ENCODE measurements at regions not wholly inside any gene's neighbourhood (a gene's known extent, or its start where the extent isn't known, plus 50 kb on each side); places are given as distances from the start of the nearest gene placed in this dataset.

DNA sequence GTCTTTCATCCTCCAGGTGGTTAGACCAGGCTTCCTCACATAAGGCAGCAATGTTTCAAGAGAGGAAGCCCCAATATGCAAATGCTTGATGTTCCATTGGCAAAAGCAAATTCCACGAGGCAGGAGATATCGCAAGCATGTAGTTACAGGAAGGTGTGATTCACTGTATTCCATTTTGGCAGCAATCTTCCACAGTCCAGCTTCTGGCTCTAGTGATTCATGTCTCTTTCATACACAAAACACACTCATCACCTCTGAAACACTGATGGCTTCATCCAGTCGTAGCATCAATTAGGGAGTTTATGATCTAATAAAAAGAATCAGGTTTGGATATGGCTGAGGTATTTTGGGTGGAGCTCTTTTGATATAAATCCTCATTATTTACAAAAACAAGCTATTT lies 552.2 kb upstream of the RIOK2 start:
- no peak for TF ChIP-seq PBX3 (CRISPR knock-in tag; IDR thresholded peaks at IDR 0.05)
- TF ChIP-seq ZNF398 (tag by site-specific recombination; IDR thresholded peaks at IDR 0.05), result no peak
- no peak for TF ChIP-seq ZNF132 (tag by site-specific recombination; IDR thresholded peaks at IDR 0.05; ENCODE audit: borderline replicate concordance)
- TF ChIP-seq ZNF510 (tag by site-specific recombination; IDR thresholded peaks at IDR 0.05; ENCODE audit: insufficient replicate concordance), result no peak
- TF ChIP-seq ZNF704 (tag by site-specific recombination; IDR thresholded peaks at IDR 0.05), result no peak
- TF ChIP-seq, protein P1, sequence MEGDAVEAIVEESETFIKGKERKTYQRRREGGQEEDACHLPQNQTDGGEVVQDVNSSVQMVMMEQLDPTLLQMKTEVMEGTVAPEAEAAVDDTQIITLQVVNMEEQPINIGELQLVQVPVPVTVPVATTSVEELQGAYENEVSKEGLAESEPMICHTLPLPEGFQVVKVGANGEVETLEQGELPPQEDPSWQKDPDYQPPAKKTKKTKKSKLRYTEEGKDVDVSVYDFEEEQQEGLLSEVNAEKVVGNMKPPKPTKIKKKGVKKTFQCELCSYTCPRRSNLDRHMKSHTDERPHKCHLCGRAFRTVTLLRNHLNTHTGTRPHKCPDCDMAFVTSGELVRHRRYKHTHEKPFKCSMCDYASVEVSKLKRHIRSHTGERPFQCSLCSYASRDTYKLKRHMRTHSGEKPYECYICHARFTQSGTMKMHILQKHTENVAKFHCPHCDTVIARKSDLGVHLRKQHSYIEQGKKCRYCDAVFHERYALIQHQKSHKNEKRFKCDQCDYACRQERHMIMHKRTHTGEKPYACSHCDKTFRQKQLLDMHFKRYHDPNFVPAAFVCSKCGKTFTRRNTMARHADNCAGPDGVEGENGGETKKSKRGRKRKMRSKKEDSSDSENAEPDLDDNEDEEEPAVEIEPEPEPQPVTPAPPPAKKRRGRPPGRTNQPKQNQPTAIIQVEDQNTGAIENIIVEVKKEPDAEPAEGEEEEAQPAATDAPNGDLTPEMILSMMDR (tag by site-specific recombination; IDR thresholded peaks at IDR 0.05), result no peak
- TF ChIP-seq ZNF274 (IDR thresholded peaks at IDR 0.05; ENCODE audit: low read length), result no peak
- TF ChIP-seq ZNF274 (tag by site-specific recombination; IDR thresholded peaks at IDR 0.05; ENCODE audit: borderline replicate concordance), result no peak
- no peak for TF ChIP-seq ZEB2 (tag by site-specific recombination; IDR thresholded peaks at IDR 0.05)
- TF ChIP-seq KLF9 (tag by site-specific recombination; IDR thresholded peaks at IDR 0.05; ENCODE audit: low read depth), result no peak
- TF ChIP-seq SP2 (tag by site-specific recombination; IDR thresholded peaks at IDR 0.05), result no peak
- TF ChIP-seq TRIM28 (IDR thresholded peaks at IDR 0.05; ENCODE audit: borderline replicate concordance, low read length), result no peak
- no peak for TF ChIP-seq ZNF629 (tag by site-specific recombination; IDR thresholded peaks at IDR 0.05)
- TF ChIP-seq PRDM10 (tag by site-specific recombination; IDR thresholded peaks at IDR 0.05), result no peak
